Glomerular visceral epithelial cell (primary cell): ENCODE measurements at regions not wholly inside any gene's neighbourhood (a gene's known extent, or its start where the extent isn't known, plus 50 kb on each side); places are given as distances from the start of the nearest gene placed in this dataset.

Experiments
- DNase-seq: peaks from one replicate; pipeline ENCODE4 v3.0.0-alpha.2; 2016; ENCODE audit errors: extremely low spot score

DNA sequence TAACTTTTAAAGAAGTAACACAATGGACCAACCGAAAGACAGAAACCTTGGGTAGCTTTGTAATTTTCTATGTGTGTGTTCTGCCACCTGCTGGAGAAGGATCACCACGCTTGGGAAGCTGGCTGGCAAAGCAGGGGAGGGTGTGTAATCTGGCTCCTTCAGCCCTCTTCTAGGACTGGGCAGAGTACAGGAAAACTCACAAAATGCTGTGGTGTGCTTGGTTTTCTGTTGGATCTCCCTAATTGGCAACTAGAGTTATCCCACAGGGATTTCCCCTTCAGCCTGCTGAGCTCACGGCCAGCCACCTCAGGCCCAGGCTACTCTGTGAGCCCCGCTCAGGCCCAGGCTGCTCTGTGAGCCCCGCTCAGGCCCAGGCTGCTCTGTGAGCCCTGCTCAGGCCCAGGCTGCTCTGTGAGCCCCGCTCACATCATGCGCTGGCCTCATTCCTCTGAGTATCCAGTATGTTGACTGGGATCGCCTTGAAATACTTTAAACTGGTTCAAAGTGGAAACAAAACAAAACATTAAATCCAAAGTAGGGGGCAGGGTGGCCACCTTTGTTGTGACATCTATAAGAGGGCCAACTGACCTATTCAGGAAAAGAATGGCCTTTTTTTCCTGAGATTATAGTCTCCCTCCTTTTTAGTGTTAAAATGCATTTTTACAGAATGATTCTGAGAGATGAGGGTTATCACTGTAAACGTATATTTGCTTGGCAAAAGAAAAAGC, 52.0 kb upstream of the RNU6-8 start:
- peak; percentile 71 for DNase-seq

DNA sequence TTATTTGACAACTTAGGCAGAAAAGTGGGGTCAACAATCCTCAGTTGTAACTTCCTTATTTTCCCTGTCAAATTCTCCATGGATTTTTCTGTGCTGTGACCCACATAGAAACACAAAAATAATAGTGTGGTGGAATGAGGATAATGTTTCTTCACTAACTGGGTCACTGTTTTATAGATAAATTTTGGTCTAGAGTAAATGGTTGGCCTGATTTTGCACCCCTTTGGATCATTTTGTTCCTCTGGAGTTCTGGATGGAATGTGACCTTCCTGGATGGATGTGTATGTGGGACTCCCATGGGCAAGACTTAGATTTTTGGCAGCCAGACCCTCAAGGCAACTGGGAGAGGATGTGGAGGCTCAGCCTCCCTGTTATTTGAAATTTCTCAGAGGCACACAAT, 52.7 kb upstream of the RNU6-8 start:
- DNase-seq, result no peak

DNA sequence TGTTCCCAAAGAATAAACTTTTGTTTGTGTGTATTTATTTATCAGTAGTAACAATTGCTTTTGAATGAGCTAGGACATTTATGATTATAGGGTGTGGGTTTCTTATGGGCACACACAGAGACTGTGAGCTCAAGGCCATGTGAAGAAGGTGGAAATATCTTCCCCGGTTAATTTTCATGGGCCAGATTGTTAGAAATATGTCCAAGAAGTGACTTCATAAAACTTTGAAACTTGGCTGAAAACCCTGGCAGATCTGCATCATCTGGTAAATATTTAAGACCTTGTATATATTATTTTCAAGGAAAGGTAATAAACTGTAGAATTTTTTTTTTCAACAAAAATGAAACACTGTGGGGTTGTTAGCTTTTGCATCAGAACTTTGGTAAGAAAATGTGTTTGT, 53.5 kb upstream of the RNU6-8 start:
- no peak for DNase-seq

DNA sequence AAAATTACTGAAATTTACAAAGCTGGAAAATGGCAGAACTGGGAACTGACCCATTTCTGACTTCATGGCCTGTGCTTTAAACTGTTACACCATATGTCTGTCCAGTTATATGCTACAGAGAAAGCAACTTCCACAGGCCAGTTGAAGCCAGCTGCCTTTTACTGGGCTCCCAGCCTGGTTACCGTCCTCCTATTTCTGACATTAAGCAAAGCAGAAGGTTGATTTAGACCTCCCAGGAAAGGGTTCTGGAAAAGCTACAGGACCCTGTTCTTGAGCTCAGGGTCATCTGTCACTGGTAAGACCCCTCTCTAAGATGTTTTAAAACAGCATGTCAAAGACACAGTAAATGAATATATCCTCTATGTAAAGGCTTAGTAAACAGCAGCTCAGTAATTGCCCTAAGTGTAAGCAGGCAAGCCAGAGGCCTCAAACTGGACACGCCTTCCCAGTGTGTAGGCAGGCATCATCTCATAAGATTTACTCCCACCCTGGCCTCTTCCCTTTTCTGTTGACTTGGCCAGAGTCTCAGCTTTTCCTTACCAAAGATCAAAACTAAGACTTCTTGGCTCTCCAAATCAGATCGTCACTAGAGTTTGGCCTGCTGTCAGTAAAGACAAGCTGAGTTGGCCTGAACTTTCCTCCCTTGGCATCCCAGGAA, 55.4 kb upstream of the RNU6-8 start:
- no peak for DNase-seq

DNA sequence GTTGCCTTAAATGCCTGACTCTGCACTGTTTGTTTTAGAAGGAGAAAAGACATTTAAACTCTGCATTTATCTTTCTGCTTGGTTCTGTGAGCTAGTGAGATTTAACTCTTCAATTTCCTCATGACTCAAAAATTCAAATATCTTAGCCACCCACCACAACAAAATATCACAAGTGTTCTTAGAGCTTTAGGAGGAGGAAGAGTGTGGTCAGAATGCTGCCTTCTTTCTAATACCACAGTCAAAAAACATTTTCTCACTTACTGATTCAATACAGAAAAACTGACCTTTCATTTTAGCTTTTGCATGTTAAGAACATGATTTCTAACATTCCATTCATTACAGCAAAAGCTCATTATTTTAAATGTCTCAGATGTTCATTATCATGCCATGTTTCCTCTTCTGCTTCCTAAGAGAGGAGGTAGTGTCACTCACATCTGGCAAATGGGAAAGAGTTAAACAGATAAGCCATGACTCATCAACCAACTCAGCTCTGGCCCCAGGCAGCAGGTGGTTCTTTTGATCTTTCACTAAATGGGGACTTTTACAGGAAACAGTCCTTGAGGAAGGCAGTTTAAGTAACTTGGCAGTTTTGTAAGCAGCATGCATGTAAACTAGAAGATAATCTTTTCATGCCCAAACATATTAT, 56.4 kb upstream of the RNU6-8 start:
- DNase-seq, result peak; percentile 62

DNA sequence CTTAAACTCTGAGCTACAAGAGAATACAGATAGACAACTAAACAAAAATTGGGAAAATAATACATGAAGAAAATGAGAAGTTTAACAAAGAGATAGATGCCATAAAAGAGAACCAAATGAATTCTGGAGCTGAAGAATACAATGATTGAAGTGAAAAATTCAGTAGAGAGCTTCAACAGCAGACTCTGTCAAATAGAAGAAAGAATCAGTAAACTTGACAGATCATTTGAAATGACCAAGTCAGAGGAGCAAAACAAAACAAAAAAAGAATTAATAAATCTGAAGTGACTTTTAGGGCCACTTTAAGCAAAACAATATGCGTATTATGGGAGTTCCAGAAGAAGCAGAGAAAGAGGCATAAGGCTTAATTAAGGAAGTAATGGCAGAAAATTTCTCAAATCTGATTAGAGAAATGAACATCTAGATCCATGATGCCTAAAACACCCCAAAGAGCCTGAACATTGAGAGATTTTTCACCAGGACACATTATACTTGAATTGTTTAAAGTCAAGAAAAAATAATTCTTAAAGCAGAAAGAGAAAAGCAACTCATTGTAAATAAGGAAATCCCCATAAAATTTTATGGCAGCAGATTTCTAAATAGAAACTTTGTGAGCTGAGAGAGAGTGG, 61.0 kb upstream of the RNU6-8 start:
- no peak for DNase-seq

DNA sequence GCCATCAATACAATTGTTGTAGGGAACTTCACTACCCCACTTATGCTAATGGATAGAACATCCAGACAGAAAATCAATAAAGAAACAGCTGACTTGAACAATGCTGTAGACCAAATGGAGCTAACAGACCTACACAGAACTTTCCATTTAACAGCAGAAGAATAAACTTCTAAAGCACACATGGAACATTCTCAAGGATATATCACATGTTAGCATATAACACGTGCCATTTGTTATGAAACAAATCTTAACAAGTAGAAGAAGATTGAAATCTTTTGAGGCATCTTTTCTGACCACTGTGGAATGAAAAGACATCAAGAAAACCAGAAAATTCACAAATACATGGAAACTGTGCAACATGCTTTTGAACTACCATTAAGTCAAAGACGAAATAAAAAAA, 62.5 kb upstream of the RNU6-8 start:
- DNase-seq, result no peak

DNA sequence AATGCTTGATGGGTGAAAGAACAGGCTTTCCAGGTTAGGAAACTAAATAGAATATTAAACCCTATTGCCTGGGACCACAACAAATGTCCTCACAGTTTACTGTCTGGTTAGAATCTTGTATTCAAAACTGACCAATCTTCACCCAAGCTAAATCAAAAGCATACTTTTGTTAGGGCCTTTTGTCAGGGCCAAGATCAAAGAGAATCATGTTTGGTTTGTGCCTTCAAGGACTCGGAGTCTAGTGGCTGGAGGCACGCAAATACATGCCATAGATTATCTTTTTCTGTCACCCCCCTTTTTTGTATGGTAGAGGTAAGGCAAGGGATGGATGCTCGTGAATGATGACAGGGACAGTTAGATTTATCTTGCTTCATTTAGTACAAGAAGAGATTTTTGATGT, 51.1 kb upstream of the AKAP6 start:
- DNase-seq, result no peak
